GM23338 (cell line): ENCODE measurements at regions not wholly inside any gene's neighbourhood (a gene's known extent, or its start where the extent isn't known, plus 50 kb on each side); places are given as distances from the start of the nearest gene placed in this dataset.

ENCODE experiments used
- EZH2 ChIP-seq: fragments of 200-600 bp; sonication (generic); IDR thresholded peaks from one replicate; pipeline ENCODE4 v1.8.0; 2017; ENCODE audit warnings: antibody characterized with exemption, mild to moderate bottlenecking, low read depth; ENCODE audit not compliant: unreplicated experiment
- EZH2phosphoT487 ChIP-seq: fragments of 200-600 bp; sonication (generic); IDR thresholded peaks from one replicate; pipeline ENCODE4 v1.8.1; 2018; ENCODE audit warnings: antibody characterized with exemption; ENCODE audit not compliant: unreplicated experiment
- JUNB ChIP-seq: IDR thresholded peaks from one replicate; pipeline ENCODE4 v1.6.1; 2016; ENCODE audit warnings: antibody characterized with exemption; ENCODE audit not compliant: unreplicated experiment
- POLR2AphosphoS5 ChIP-seq: IDR thresholded peaks from 2 replicates; pipeline ENCODE4 v1.6.1; 2016; ENCODE audit warnings: antibody characterized with exemption, low read depth
- ZNF114 ChIP-seq: fragments of 250-450 bp; sonication (Bioruptor Pico); IDR thresholded peaks from 2 replicates; pipeline ENCODE4 v1.5.0; 2020; ENCODE audit warnings: mild to moderate bottlenecking, moderate library complexity
- ZNF331 ChIP-seq: fragments of 250-450 bp; sonication (Bioruptor Pico); IDR thresholded peaks from 2 replicates; pipeline ENCODE4 v1.5.0; 2020; ENCODE audit warnings: low read depth, mild to moderate bottlenecking, moderate library complexity
- TF ChIP-seq, protein P1 (sequence below), 2 experiments: fragments of 200-600 bp in 1 of 2; sonication (generic) in 1 of 2; conservative IDR thresholded peaks; 2 replicates each; pipeline versions ENCODE4 v1.5.1 to v1.6.1; 2016 to 2017; ENCODE audit warnings: antibody characterized with exemption in 2 of 2, low read depth in 2 of 2, mild to moderate bottlenecking in 2 of 2, moderate library complexity in 1 of 2
- TF ChIP-seq, protein P2 (sequence below): IDR thresholded peaks from one replicate; pipeline ENCODE4 v1.6.1; 2018; ENCODE audit warnings: antibody characterized with exemption; ENCODE audit not compliant: unreplicated experiment
- TF ChIP-seq, protein P3 (sequence below): IDR thresholded peaks from 2 replicates; pipeline ENCODE4 v1.6.1; 2016; ENCODE audit warnings: antibody characterized with exemption

GRCh38 chr5:21094619-21095018 is 1106.6 kb upstream of the CDH18 start:
- TF ChIP-seq, protein P1, sequence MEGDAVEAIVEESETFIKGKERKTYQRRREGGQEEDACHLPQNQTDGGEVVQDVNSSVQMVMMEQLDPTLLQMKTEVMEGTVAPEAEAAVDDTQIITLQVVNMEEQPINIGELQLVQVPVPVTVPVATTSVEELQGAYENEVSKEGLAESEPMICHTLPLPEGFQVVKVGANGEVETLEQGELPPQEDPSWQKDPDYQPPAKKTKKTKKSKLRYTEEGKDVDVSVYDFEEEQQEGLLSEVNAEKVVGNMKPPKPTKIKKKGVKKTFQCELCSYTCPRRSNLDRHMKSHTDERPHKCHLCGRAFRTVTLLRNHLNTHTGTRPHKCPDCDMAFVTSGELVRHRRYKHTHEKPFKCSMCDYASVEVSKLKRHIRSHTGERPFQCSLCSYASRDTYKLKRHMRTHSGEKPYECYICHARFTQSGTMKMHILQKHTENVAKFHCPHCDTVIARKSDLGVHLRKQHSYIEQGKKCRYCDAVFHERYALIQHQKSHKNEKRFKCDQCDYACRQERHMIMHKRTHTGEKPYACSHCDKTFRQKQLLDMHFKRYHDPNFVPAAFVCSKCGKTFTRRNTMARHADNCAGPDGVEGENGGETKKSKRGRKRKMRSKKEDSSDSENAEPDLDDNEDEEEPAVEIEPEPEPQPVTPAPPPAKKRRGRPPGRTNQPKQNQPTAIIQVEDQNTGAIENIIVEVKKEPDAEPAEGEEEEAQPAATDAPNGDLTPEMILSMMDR (conservative IDR thresholded peaks at IDR 0.05; ENCODE audit: low read depth in 2 of 2) = no peak
- TF ChIP-seq POLR2AphosphoS5 = no peak
- TF ChIP-seq JUNB = no peak
- TF ChIP-seq EZH2phosphoT487 = no peak
- TF ChIP-seq, protein P2, sequence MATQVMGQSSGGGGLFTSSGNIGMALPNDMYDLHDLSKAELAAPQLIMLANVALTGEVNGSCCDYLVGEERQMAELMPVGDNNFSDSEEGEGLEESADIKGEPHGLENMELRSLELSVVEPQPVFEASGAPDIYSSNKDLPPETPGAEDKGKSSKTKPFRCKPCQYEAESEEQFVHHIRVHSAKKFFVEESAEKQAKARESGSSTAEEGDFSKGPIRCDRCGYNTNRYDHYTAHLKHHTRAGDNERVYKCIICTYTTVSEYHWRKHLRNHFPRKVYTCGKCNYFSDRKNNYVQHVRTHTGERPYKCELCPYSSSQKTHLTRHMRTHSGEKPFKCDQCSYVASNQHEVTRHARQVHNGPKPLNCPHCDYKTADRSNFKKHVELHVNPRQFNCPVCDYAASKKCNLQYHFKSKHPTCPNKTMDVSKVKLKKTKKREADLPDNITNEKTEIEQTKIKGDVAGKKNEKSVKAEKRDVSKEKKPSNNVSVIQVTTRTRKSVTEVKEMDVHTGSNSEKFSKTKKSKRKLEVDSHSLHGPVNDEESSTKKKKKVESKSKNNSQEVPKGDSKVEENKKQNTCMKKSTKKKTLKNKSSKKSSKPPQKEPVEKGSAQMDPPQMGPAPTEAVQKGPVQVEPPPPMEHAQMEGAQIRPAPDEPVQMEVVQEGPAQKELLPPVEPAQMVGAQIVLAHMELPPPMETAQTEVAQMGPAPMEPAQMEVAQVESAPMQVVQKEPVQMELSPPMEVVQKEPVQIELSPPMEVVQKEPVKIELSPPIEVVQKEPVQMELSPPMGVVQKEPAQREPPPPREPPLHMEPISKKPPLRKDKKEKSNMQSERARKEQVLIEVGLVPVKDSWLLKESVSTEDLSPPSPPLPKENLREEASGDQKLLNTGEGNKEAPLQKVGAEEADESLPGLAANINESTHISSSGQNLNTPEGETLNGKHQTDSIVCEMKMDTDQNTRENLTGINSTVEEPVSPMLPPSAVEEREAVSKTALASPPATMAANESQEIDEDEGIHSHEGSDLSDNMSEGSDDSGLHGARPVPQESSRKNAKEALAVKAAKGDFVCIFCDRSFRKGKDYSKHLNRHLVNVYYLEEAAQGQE = no peak
- no peak for TF ChIP-seq EZH2
- no peak for TF ChIP-seq ZNF331 (CRISPR knock-in tag)
- TF ChIP-seq, protein P3, sequence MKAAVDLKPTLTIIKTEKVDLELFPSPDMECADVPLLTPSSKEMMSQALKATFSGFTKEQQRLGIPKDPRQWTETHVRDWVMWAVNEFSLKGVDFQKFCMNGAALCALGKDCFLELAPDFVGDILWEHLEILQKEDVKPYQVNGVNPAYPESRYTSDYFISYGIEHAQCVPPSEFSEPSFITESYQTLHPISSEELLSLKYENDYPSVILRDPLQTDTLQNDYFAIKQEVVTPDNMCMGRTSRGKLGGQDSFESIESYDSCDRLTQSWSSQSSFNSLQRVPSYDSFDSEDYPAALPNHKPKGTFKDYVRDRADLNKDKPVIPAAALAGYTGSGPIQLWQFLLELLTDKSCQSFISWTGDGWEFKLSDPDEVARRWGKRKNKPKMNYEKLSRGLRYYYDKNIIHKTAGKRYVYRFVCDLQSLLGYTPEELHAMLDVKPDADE = no peak
- TF ChIP-seq ZNF114 (CRISPR knock-in tag) = no peak
